COLO668 (cell line): ENCODE measurements at regions not wholly inside any gene's neighbourhood (a gene's known extent, or its start where the extent isn't known, plus 50 kb on each side); places are given as distances from the start of the nearest gene placed in this dataset.
"Not testable (repeated sequence)": the region's sequence is repeated elsewhere in the genome, so short reads cannot be mapped to it uniquely, and the experiment has no call there.

Experiments used
- DNase-seq: peaks from one replicate; lab custom pipeline; 2025; ENCODE audit not compliant: unreplicated experiment; lab: John Stamatoyannopoulos, UW

- DNase-seq = no peak
These were observed 216.8 kb downstream of the TUSC1 start for GRCh38 chr9:25461416-25461815.

GRCh38 chr9:25453875-25454274 is 224.4 kb downstream of the TUSC1 start:
- DNase-seq = no peak

- no peak for DNase-seq
These were observed 228.7 kb downstream of the TUSC1 start for GRCh38 chr9:25449503-25449902.

- not testable (repeated sequence) for DNase-seq
These were observed 232.5 kb downstream of the TUSC1 start for GRCh38 chr9:25445721-25446120.

- no peak for DNase-seq
These were observed 235.7 kb downstream of the TUSC1 start for GRCh38 chr9:25442526-25442925.

GRCh38 chr9:25427898-25428297 is 250.3 kb downstream of the TUSC1 start:
- DNase-seq = no peak

- no peak for DNase-seq
These were observed 251.0 kb downstream of the TUSC1 start for GRCh38 chr9:25427290-25427689.

GRCh38 chr9:25421560-25421959 is 256.7 kb downstream of the TUSC1 start:
- no peak for DNase-seq

- no peak for DNase-seq
These were observed 259.3 kb downstream of the TUSC1 start for GRCh38 chr9:25418974-25419373.

- no peak for DNase-seq
These were observed 262.5 kb downstream of the TUSC1 start for GRCh38 chr9:25415718-25416117.

GRCh38 chr9:25412646-25413045 is 265.6 kb downstream of the TUSC1 start:
- no peak for DNase-seq

- no peak for DNase-seq
These were observed 280.5 kb downstream of the TUSC1 start for GRCh38 chr9:25397746-25398145.

- DNase-seq = no peak
These were observed 281.4 kb downstream of the TUSC1 start for GRCh38 chr9:25396828-25397227.

GRCh38 chr9:25381141-25381540 is 297.1 kb downstream of the TUSC1 start:
- no peak for DNase-seq

GRCh38 chr9:25377039-25377438 is 301.2 kb downstream of the TUSC1 start:
- DNase-seq = no peak

GRCh38 chr9:25374281-25374680 is 304.0 kb downstream of the TUSC1 start:
- DNase-seq = no peak

- DNase-seq = no peak
These were observed 311.3 kb downstream of the TUSC1 start for GRCh38 chr9:25366906-25367305.

GRCh38 chr9:25353783-25354182 is 324.5 kb downstream of the TUSC1 start:
- DNase-seq = no peak

- DNase-seq = no peak
These were observed 328.2 kb downstream of the TUSC1 start for GRCh38 chr9:25350011-25350410.

- DNase-seq = no peak
These were observed 356.1 kb downstream of the TUSC1 start for GRCh38 chr9:25322142-25322541.

- no peak for DNase-seq
These were observed 367.3 kb downstream of the TUSC1 start for GRCh38 chr9:25310961-25311360.

- no peak for DNase-seq
These were observed 369.7 kb downstream of the TUSC1 start for GRCh38 chr9:25308549-25308948.

- DNase-seq = no peak
These were observed 375.6 kb downstream of the TUSC1 start for GRCh38 chr9:25302601-25303000.

GRCh38 chr9:25288195-25288594 is 390.0 kb downstream of the TUSC1 start:
- DNase-seq = not testable (repeated sequence)
